BJ (cell line): ENCODE measurements at regions not wholly inside any gene's neighbourhood (a gene's known extent, or its start where the extent isn't known, plus 50 kb on each side); places are given as distances from the start of the nearest gene placed in this dataset.
A peak's percentile ranks its signal among the peaks of the same experiment; 100 is the strongest.

Source experiments
- CTCF ChIA-PET: fragments of 350-600 bp; formaldehyde crosslinking; extraction: SDS; loops from one replicate; lab custom pipeline; 2021; ENCODE audit warnings: antibody characterized with exemption, inconsistent platforms; lab: Yijun Ruan, JAX
- POLR2A ChIA-PET: fragments of 300-600 bp; sonication (Branson Sonifier 250); formaldehyde crosslinking; extraction: SDS; loops from one replicate; lab custom pipeline; 2021; ENCODE audit warnings: antibody characterized with exemption; lab: Charles Lee
- DNase-seq: peaks from one replicate; pipeline ENCODE4 v3.0.0-alpha.2; 2011; ENCODE audit warnings: low read depth
- H3K27me3 ChIP-seq: 2 replicates; pipeline ENCODE4 v1.6.0; 2011; ENCODE audit warnings: low read length; ENCODE audit not compliant: control insufficient read depth, insufficient read depth
- H3K36me3 ChIP-seq: 2 replicates; pipeline ENCODE4 v1.5.1; 2011; ENCODE audit warnings: low read length; ENCODE audit not compliant: control insufficient read depth, insufficient read depth
- H3K4me3 ChIP-seq: 2 replicates; pipeline ENCODE4 v1.5.1; 2011; ENCODE audit warnings: low read depth, mild to moderate bottlenecking, control low read depth, low read length
- TF ChIP-seq, protein P1 (sequence below): IDR thresholded peaks from 2 replicates; pipeline ENCODE4 v1.5.1; 2011; ENCODE audit warnings: low read depth, mild to moderate bottlenecking, control low read depth, inconsistent platforms, low read length, moderate library complexity; ENCODE audit not compliant: insufficient read depth

DNA sequence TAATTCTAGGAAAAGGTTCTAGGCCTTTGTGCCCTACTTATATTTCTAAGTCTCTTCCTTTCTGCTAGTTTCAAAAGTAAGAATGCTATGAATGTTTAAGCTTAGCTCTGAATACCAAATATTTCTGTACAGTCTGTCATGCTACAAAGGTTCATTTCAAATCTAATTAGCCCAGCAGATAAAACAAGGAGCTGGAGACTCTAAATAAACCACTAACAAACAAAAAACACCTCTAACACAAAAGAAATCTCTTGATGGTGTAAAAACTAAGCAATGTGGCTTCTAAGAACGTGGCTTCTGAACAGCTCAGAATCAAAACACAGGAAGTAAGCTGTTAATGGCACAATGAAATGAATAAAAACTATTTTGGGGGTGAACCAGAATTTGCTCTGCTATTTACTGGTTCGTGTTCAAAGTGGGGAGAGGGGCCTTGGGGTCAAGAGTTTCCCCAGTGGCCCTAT lies 198.3 kb downstream of the BCAS1 start:
- ChIA-PET CTCF (interaction anchor here (0.7 to 1.8 kb wide), 7 partner anchors 23 to 301 kb away, joined by 3 to 8 read pairs (median 5); no protein-coding TSS in a partner anchor), POLR2A (no interaction called here)
- DNase-seq = no peak
- no peak overlapping the region for H3K4me3 ChIP-seq
- no peaks in the 10 kb centered on the region for H3K36me3 ChIP-seq
- no peaks in the 10 kb centered on the region for H3K27me3 ChIP-seq
- TF ChIP-seq, protein P1, sequence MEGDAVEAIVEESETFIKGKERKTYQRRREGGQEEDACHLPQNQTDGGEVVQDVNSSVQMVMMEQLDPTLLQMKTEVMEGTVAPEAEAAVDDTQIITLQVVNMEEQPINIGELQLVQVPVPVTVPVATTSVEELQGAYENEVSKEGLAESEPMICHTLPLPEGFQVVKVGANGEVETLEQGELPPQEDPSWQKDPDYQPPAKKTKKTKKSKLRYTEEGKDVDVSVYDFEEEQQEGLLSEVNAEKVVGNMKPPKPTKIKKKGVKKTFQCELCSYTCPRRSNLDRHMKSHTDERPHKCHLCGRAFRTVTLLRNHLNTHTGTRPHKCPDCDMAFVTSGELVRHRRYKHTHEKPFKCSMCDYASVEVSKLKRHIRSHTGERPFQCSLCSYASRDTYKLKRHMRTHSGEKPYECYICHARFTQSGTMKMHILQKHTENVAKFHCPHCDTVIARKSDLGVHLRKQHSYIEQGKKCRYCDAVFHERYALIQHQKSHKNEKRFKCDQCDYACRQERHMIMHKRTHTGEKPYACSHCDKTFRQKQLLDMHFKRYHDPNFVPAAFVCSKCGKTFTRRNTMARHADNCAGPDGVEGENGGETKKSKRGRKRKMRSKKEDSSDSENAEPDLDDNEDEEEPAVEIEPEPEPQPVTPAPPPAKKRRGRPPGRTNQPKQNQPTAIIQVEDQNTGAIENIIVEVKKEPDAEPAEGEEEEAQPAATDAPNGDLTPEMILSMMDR = no peak

GRCh38 chr20:53871541-53871940 lies 198.9 kb downstream of the BCAS1 start:
- no peak for DNase-seq
- TF ChIP-seq, protein P1 = no peak
- CTCF ChIA-PET = interaction anchor here (1.1 to 1.8 kb wide), 5 partner anchors 23 to 133 kb away, joined by 3 to 8 read pairs (median 5); no protein-coding TSS in a partner anchor
- Histone ChIP-seq H3K4me3 (no peak overlapping the region), H3K27me3 (no peaks in the 10 kb centered on the region), H3K36me3 (no peaks in the 10 kb centered on the region)
- POLR2A ChIA-PET = no interaction called here

DNA sequence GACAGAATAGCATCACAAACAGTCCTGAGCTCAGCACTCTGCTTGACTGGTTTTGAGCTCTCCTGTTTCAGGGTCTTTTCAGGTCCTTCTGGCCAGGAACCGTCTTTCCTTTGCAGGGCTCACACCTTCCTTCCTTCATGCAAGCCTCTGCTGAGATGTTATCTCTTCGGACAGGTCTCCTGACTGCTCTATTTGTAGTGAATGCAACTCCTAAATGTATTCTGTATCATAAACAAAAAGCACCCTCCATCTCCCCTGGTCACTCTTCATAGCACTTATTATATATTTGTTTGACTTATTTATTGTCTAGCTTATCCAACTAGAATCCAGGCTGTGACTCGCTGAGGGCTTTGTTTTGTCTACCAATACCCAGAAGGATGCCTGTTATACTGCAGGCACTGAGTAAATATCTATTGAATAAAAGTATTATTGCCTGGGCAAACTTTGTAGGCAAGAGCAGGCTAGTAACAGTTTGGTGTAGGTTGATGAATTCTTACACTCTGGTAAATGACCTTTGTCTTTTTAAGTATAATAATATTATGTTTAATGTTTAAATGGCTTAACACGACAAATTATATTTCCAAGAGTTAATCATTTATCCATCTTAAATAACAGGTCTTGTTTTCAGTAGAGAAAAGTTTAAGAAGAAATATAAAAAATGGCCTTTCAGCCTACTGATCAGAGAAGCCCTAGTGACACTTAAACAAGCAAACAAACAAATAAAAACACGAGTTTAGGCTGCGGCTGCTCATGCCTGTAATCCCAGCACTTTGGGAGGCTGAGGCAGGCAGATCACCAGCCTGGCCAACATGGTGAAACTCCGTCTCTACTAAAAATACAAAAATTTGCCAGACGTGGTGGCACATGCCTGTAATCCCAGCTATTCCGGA lies 199.7 kb downstream of the BCAS1 start:
- no peaks in the 10 kb centered on the region for H3K27me3 ChIP-seq
- TF ChIP-seq, protein P1 = no peak
- ChIA-PET CTCF (interaction anchor here (0.9 to 1.6 kb wide), 7 partner anchors 9 to 167 kb away, joined by 3 to 8 read pairs (median 4); no protein-coding TSS in a partner anchor), POLR2A (no interaction called here)
- no peaks in the 10 kb centered on the region for H3K36me3 ChIP-seq
- DNase-seq = no peak
- no peak overlapping the region for H3K4me3 ChIP-seq

DNA sequence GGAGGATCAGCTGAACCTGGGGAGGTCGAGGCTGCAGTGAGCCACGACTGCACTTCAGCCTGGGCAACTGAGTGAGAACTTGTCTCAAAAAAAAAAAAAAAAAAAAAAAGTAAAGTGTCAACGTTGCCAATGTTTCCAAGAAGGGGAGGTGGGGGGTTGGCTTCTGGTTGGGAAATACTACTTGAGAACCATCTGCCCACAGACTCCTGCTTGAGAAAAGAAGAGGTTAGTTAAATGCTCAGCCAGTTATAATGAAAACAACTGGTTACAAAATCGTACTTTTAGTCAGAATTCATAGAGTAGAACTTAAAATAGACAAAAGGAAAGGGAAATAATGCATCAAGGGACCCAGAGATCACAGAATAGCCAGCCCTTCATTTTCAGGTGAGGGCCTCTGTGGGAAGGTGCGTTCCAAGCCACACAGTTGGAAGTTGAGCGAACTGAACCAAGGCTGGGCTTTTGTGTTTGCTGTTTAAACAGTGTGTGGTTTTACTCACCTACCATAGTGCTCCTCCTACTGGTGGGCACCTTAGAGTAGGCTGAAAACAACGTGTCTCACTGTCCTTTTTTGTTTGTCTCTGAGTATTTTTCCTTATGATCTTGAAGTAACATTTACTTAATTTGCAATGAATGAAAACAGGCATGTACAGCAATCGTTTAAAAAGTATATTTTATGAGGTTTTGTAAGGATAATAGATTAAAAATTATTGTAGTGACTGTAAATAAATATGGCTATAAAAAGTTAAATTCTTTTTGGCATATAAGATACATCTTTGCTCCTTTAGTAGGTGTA lies 200.7 kb downstream of the BCAS1 start:
- ChIA-PET CTCF (interaction anchor here (0.9 to 1.3 kb wide), 6 partner anchors 10 to 166 kb away, joined by 3 to 5 read pairs (median 4); no protein-coding TSS in a partner anchor), POLR2A (no interaction called here)
- H3K4me3 ChIP-seq = no peak overlapping the region
- no peaks in the 10 kb centered on the region for H3K27me3 ChIP-seq
- TF ChIP-seq, protein P1 = peak; percentile 77
- H3K36me3 ChIP-seq = no peaks in the 10 kb centered on the region
- DNase-seq = no peak

DNA sequence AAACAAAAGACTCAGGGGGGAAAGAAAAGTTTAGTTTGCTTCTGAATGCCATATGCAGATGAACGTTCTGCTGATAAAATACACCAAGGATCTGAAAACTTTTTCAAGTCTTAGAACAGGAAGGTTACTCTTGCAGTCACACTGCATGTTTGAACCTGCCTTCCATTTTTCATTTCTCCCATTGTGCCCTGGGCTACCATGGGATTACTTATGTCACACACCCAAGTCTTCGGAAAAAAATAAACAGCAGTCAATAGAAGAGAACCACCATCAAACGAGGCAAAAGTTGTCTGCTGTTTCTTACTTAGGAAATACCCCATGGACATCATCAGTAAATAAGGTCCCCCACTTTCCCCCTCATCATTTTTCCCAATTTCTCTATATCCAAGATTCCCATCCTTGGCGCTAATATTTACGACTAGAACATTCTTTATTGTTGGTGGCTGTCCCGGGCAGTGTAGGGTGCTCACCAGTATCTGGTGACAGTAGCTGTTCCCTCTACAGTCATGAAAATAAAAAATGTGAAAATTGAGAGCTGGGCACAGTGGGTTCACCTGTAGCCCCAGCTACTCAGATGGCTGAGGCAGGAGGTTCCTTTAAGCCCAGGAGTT lies 202.5 kb downstream of the BCAS1 start:
- CTCF ChIA-PET = no interaction called here
- POLR2A ChIA-PET = no interaction called here
- no peak for DNase-seq
- TF ChIP-seq, protein P1 = no peak
- Histone ChIP-seq H3K36me3 (no peaks in the 10 kb centered on the region), H3K4me3 (no peak overlapping the region), H3K27me3 (no peaks in the 10 kb centered on the region)
